ENCODE measurements at regions not wholly inside any gene's neighbourhood (a gene's known extent, or its start where the extent isn't known, plus 50 kb on each side); places are given as distances from the start of the nearest gene placed in this dataset.
"Not testable (repeated sequence)": the region's sequence is repeated elsewhere in the genome, so short reads cannot be mapped to it uniquely, and the experiment has no call there.

DNA sequence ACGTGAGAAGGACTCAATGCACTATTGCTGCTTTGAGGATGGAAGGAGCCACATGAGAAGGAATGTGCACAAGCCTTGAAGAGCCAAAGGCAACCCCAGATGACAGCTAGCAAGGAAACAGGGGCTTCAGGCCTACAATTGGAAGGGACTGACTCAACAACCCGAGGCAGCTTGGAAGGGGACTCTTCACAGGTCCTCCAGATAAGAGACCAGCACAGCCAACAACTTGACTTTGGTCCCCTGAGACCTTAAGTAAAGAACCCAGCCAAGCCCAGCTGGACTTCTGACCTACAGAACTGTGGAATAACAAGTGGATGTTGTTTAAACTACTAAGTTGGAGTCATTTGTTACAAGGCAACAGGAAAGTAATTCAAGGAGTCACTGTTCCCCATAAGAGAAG, 277.2 kb downstream of the SUCLG1 start:
- Histone ChIP-seq H3K4me3 (no peak overlapping the region), H3K27ac (no peak overlapping the region)
- TF ChIP-seq, protein P1, sequence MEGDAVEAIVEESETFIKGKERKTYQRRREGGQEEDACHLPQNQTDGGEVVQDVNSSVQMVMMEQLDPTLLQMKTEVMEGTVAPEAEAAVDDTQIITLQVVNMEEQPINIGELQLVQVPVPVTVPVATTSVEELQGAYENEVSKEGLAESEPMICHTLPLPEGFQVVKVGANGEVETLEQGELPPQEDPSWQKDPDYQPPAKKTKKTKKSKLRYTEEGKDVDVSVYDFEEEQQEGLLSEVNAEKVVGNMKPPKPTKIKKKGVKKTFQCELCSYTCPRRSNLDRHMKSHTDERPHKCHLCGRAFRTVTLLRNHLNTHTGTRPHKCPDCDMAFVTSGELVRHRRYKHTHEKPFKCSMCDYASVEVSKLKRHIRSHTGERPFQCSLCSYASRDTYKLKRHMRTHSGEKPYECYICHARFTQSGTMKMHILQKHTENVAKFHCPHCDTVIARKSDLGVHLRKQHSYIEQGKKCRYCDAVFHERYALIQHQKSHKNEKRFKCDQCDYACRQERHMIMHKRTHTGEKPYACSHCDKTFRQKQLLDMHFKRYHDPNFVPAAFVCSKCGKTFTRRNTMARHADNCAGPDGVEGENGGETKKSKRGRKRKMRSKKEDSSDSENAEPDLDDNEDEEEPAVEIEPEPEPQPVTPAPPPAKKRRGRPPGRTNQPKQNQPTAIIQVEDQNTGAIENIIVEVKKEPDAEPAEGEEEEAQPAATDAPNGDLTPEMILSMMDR (IDR thresholded peaks at IDR 0.05): no peak
- no peak for DNase-seq (ENCODE audit: low spot score)

- no peak overlapping the region for H3K27ac ChIP-seq
- no peak overlapping the region for H3K4me3 ChIP-seq
- TF ChIP-seq, protein P1 (IDR thresholded peaks at IDR 0.05): no peak
- no peak for DNase-seq (ENCODE audit: low spot score)
Observed at GRCh38 chr2:84177733-84178132, 281.3 kb downstream of the SUCLG1 start.

GRCh38 chr2:84175970-84176369, 283.1 kb downstream of the SUCLG1 start:
- no peak overlapping the region for H3K27ac ChIP-seq
- H3K4me3 ChIP-seq: no peak overlapping the region
- TF ChIP-seq, protein P1 (IDR thresholded peaks at IDR 0.05): no peak
- DNase-seq (ENCODE audit: low spot score): no peak

DNA sequence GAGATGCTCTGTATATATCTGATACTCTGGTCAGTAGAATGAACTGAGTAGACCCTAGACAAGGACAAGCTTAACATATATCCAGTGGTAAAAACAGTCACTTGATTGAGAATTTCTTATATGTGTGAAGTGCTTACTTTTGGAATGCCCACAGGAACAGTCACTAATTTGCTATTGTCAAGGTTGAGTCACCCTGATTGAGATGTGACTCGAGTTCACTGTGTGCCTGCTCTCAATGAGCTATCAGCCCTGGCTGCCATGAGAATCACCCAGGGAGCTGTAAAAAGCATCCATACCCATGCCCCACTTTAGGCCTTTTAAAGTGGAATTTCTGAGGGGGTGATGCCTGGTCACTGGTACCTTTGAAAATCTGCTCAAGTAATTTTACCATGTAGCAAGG, 283.7 kb downstream of the SUCLG1 start:
- TF ChIP-seq, protein P1 (IDR thresholded peaks at IDR 0.05): no peak
- Histone ChIP-seq H3K4me3 (no peak overlapping the region), H3K27ac (no peak overlapping the region)
- DNase-seq (ENCODE audit: low spot score): no peak

DNA sequence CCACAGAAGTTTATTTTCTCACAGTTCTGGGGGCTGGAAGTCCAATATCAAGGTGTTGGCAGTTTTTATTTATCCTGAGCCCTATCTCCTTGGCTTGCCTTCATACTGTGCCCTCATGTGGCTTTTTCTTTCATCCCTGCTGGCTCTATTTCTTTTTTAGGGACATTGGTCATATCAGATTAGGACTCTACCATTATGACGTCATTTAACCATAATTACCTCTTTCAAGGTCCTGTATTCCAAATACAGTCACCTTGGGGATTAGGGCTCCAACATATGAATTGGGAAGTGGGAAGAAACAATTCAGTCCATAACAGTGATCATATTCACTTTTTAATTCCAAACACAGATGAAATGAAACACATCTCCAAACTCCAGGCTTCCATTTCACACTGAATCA, 286.0 kb downstream of the SUCLG1 start:
- Histone ChIP-seq H3K27ac (no peak overlapping the region), H3K4me3 (no peak overlapping the region)
- TF ChIP-seq, protein P1 (IDR thresholded peaks at IDR 0.05): no peak
- no peak for DNase-seq (ENCODE audit: low spot score)

GRCh38 chr2:84170979-84171378, 288.1 kb downstream of the SUCLG1 start:
- DNase-seq (ENCODE audit: low spot score): no peak
- TF ChIP-seq, protein P1 (IDR thresholded peaks at IDR 0.05): no peak
- Histone ChIP-seq H3K27ac (no peak overlapping the region), H3K4me3 (no peak overlapping the region)

DNA sequence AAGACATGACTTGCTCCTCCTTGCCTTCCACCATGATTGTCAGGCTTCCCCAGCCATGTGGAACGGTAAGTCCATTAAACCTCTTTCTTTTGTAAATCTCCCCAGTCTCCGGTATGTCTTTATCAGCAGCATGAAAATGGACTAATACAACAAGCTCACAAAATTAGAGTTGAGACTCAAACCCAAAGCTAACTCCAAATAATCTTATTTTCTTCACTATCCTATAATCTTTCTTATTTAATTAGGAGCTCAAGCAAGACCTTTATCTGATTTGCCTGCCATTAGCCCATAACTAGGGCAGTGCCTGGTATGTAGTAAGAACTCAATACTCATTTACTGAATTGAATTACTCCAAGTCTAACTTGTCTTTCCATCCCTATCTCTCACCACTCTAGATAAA, 289.2 kb downstream of the SUCLG1 start:
- TF ChIP-seq, protein P1 (IDR thresholded peaks at IDR 0.05): no peak

GRCh38 chr2:84168552-84168951, 290.5 kb downstream of the SUCLG1 start:
- DNase-seq (ENCODE audit: low spot score); H3K4me3 ChIP-seq; H3K27ac ChIP-seq: not testable (repeated sequence)

More for the DNA sequence above, 289.2 kb downstream of the SUCLG1 start:
- DNase-seq (ENCODE audit: low spot score): no peak
- Histone ChIP-seq H3K4me3 (no peak overlapping the region), H3K27ac (no peak overlapping the region)

All from coronary artery (tissue), 2 donors.